CD4-positive, alpha-beta T cell treated with Interleukin-17A for 4 hours (primary cell): ENCODE measurements at regions not wholly inside any gene's neighbourhood (a gene's known extent, or its start where the extent isn't known, plus 50 kb on each side); places are given as distances from the start of the nearest gene placed in this dataset.
A peak's percentile ranks its signal among the peaks of the same experiment; 100 is the strongest.

Source experiments
- DNase-seq: peaks from one replicate; pipeline ENCODE4 v3.0.0-alpha.2; 2020; ENCODE audit warnings: mixed read lengths

DNA sequence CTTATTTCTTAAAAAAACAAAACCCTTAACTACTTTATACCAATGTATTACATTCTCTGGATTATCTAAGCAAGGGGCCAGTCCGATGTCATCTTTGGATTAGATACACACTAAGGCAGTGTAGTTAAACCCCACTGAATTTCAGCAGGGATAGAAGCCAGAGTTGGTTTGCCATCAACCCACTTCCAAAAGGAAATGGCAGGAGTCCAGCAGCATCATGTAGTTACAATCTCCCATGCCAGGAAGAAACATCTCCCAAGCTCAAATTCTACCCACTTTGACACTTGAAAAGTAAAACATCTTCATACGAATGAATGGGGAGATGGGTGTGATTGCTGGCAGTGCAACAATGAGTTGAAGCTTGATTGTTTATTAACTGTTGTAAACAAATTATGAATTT, 203.5 kb upstream of the PLXNC1 start:
- DNase-seq: no peak

DNA sequence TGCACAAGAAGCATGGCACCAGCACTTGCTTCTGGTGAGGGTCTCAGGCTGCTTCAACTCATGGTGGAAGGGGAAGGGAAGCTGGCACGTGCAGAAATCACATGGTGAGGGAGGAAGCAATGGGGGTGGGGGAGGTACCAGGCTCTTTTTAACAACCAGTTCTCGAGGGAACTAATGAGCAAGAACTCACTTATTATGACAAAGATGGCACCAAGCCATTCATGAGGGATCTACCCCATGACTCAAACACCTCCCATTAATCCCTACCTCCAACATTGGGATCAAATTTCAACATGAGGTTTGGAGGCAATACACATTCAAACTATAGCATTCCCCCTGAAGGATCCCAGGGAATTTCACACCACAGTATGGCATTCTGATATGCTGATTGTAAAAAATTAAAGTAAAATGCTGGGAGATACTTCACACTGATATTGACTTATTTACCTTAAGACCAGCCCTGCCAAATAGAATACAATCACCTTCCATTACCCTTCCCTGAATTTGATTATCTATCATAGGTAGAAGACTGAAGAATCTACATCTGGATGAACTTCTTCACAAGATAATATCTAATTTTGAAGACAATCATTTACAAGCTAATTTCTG, 201.7 kb upstream of the PLXNC1 start:
- DNase-seq: no peak

DNA sequence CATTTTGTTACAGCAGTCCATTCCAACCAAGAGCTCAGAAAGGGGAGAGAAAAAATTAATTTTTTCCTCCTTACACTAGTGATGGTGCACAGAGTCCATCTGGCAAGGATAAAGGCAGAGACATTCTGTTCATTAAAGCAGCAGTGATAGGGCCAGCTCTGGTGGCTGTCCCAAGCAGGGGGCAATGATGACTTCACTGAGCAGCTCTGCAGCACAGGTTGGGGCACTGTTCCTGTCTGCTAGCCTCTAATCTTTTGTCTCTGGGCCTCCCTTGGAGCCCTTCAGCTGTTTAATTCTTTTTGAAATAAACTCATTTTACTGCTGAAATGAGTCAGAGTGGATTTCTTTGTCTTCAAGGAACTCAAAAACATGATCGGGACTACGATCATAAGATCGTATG, 200.9 kb upstream of the PLXNC1 start:
- no peak for DNase-seq

DNA sequence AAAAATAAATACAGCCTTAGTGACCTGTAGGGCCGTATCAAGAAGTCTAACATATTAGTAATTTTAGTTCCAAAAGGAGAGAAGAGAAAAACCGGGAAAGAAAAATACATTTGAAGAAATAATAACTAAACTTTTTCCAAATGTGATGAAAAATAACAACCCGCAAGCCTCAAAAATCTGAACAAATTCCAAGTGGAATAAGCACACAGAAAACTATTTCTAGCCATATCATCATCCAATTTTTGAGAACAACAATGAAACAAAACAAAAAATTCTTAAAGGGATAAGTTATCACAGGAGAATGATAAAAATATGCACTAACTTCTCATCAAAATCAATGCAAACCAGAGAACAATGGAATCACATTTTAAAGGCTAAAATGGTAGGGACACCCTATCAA, 198.1 kb upstream of the PLXNC1 start:
- no peak for DNase-seq

DNA sequence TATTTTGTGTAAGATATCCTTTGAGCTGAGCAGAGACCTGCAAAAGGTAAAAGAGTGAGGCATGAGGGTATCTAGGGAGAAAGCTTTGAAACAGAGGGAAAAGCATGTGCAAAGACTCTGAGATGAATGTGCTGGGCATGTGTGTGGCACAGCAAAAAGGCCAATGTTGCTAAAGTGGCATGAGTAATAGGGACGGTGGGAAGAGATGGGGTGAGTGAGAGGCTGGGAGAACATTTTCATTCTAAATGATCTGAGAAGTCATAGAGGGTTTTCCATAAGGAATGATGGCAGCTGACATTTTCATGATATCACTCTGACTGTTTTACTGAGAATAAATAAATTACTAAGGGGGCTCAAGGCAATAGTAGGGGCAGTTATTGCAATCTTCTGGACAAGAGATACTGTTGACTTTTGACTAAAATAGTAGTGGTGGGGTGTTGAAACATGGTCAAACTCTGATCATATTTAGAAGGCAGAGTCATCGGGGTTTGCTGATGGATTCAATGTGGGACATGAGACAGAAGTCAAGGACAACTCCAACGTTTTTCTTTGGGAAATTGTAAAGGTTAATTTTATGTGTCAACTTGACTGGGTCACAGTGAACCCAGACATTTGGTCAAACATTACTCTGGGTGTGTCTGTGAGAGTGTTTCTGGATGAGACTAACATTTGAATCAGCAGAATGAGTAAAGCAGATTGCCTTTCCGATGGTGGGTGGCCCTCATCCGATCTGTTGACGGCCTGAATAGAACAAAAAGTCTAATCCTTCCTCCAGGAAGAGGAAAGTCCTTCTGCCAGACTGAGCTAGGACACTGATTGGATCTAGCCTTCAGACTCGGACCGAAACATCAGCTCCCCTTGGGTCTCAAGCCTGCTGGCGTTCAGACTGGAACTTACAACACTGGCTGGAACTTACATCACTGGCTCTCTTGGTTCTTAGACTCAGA, 193.9 kb upstream of the PLXNC1 start:
- no peak for DNase-seq

DNA sequence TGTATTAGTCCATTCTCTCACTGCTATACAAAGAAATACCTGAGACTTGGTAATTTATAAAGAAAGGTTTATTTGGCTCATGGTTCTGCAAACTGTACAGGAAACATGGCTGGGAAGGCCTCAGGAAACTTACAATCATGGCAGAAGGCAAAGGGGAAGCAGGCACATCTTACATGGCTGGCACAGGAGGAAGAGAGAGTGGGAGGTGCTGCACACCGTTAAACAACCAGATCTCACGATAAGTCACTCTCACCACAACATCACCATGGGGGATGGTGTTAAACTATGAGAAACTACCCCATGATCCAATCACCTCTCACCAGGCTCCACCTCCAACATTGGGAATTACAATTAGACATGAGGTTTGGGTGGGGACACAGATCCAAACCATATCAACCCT, 191.8 kb upstream of the PLXNC1 start:
- no peak for DNase-seq

DNA sequence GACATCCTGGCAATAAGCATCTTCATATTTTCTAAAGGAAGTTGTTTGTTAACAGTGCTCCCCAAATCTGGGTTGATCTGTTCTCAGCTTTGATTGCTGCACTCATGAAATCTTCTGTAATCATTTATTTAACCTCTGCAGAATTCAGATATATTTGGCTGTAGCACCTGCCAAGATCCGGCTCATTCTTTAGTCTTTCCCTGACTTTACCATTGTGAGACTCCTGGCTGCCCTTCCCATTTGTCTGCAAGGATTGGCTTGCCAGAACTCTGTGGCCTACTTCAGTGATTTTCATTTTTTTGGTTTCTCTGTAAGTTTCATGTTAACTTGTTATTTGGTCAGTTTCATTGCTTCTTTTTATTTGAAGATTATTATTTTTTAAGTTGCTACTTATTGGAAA, 191.2 kb upstream of the PLXNC1 start:
- DNase-seq: no peak

DNA sequence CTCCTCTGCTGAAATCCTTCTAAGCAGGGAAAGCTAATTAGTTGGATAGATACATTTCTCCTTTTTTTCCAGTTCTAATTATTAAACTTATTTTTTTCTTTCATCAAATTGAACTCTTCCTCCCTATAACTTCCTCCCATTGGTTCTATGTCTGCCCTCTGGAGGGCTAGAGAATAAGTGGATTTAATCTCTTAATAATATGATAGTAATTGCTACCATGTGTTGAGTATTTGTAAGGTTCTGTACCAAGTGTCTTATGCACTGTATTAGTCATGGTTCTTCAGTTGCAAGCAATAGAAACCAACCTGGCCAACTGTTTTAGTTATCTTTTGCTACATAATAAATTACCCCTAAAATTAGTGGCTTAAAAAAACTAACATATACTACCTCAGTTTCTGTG, 190.5 kb upstream of the PLXNC1 start:
- no peak for DNase-seq

DNA sequence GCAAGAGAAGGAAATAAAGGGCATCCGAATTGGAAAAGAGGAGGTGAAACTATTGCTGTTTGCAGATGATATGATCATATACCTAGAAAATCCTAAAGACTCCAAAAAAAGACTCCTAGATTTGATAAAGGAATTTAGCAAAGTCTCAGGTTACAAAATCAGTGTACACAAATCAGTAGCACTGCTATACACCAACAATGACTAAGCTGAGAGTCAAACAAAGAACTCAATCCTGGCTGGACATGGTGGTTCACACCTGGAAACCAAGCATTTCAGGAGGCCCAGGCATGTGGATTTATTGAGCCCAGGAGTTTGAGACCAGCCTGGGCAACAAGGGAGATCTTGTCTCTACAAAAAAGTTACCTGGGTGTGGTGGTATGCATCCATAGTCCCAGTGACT, 188.7 kb upstream of the PLXNC1 start:
- no peak for DNase-seq

DNA sequence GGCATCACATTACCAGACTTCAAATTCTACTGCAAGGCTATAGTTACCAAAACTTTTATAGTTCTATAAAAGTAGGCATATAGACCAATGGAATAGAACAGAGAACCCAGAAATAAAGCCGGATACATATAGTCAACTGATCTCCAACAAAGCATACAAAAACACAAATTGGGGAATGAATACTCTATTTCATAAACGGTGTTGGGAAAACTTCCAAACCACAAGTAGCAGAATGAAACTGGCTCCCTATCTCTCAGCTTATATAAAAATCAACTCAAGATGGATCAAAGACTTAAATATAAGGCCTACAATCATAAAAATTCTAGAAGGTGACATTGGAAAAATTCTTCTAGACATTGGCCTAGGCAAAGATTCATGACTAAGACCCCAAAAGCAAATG, 187.9 kb upstream of the PLXNC1 start:
- DNase-seq: no peak

DNA sequence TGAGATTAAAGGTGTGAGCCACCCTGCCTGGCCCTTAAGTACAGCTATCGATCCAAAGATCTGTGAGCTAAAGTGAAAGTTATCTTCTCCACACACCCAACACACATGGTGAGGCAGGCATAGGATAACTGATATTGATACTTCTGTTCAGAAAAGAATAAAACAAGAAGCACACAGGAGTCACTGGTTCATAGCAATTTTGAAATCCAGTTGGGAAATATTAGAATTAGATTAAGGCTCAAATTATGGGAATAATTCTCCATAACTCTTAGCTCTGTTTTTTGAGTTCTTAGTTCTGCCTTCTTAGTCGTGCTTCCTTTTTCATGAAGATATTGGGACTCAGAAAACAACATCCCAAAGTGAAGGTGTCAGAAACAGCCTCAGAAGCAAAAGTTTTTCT, 186.0 kb upstream of the PLXNC1 start:
- no peak for DNase-seq

DNA sequence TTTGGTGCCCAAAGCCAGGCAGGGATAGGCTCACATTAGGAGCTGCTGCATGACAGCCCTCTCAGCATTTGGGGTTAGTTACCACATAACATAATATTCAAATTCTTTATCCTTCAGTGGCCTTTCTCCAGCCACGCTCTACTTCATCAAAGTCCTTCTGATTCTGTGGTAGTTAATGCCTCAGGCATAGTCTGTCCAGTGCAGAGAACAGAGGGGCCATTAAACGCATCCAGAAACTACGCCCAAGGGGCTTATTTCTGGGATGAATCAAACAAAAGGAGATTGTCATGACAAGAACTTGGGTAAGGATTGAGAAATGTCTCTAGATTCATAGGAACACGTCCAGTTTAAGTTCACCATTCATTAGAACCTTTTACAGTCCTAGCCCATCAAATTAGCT, 183.4 kb upstream of the PLXNC1 start:
- DNase-seq: no peak

DNA sequence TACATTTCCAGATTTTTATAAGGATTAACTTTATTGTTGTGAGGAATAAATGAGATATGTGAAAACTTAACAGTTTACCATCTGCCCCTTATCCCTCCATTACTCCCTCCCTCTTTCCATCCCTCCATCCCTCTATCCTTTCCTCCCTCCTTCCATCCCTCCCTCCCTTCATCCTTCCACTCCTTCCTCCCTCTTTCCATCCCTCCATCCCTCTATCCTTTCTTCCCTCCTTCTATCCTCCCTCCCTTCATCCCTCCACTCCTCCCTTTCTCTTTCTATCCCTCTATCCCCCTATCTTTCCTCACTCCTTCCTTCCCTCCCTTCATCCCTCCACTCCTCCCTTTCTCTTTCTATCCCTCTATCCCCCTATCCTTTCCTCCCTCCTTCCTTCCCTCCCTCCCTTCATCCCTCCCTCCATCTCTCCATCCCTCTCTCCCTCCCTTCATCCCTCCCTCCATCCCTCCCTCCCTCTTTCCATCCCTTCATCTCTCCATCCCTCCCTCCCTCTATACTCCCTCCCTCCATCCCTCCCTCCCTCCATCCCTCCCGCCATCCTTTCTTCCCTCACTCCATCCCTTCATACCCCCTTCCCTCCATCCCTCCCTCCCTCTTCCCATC, 181.8 kb upstream of the PLXNC1 start:
- DNase-seq: no peak

DNA sequence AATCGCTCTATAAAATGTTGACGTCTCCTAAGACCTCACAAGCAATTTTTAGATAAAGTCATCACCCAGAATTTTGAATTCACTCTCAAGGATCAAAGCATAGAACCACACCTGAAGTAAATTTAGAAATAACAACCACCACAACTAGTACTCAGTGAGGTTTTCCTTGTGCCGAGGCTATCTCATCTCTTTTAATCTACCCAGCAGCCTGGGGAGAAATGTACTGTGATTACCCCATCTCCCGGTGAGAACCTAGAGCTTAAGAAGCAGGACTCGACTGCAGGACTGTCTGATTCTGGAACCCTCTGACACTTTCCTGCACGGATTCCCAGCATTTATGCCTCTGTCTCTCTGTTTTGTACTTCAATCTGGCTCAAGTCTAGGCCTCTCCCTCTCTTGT, 180.9 kb upstream of the PLXNC1 start:
- DNase-seq: no peak

DNA sequence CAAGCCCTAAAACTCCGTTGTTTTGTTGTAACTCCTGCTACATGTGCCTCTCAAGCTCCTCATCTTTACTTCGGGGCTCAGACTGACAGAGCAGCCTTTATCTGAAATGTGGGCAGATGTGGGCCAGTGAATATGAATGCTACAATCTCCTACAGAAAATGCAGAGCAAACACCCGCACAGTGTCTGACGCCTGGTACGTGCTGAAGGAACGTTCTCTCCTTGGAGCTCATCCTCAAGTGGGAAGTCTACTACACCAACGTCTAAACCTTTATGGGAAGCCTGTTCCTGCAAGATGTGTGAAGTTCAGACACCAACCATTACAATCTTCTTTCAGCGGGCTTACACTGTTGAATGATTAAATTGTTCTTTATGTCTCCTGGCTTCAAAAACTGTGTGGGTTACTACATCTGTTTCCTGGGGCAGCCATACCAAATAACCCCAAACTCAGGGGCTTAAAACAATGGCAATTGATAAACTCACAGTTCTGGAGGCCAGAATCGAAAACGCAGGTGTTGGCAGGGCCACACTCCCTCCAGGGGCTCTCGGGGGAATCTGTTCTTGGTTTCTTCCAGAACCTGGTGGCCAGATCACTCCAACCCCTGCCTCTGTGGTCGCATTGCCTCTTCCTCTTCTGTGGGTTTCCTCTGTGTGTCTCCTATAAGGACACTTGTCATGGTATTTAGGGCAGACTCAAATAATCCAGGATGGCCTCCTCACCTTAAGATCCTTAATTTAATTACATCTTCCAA, 179.7 kb upstream of the PLXNC1 start:
- DNase-seq: no peak

DNA sequence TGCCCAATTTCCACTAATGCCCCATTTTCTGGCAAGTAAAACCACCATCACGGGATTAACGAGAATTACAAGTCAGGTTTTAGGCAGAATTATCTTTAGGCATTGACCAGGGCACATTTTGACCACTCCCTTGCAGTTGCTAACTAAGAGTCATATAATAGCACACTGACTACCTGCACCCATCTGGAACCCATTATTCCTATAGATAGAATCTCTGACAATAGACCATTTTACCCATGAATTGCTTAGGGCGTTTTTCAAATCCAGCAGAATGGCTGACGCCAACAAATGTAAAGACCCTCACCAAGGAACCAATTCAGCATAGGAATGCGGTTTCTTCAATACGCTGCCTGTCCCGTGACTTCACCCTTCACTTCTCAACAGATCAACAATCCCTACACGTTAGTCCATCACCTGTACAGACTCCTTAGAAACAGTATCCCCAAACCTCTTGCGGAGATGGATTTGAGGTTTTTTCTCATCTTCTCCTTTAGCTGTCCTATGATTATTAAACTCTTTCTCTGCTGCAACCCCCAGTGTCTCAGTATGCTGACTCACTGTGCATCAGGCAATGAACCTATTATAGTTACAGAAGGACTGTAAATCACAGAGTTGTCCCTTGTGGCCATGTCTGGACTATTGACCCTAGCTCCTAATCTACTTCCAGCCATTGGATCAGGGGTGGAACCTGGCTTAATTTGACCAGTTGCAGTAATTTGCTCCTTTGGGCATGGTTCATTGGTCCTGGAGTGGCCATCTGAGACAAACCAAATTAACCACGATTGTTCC, 177.3 kb upstream of the PLXNC1 start:
- DNase-seq: no peak

DNA sequence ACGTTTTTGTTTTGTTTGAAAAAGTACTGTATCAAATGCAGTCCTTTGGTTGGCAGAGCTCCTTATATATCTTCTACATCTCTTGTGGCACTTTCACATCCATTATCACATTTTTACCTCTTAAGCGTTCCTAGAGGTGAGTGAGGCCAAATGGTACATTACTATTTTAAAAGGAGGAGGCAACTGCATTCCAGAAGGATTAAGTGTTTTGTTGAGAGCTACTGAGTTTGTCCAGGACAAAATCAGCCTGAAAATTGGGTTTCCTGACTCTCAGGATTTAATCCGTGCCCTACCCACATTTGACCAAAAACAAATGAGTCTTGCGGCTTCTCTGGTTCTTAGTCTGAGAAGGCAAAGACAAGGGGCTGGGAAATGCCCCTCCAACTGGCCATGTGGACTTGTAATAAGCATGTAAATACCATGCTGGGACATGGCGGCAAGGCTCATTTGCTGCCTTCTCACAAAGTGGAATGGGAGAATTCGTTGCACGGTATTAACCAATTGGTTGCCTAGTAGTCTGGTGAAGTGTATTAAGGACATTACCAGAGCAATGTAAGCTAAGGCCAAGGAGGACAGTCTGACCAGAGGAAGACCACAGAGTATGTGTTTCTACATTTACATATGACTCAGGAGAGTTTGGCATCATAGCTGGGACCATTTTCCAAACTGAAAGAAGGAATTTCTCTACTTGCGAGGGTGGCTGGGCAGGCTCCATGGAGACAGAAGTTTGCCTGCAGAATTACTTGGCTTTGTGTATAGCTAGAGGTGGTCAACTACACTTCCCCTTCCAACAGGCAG, 175.8 kb upstream of the PLXNC1 start:
- no peak for DNase-seq

DNA sequence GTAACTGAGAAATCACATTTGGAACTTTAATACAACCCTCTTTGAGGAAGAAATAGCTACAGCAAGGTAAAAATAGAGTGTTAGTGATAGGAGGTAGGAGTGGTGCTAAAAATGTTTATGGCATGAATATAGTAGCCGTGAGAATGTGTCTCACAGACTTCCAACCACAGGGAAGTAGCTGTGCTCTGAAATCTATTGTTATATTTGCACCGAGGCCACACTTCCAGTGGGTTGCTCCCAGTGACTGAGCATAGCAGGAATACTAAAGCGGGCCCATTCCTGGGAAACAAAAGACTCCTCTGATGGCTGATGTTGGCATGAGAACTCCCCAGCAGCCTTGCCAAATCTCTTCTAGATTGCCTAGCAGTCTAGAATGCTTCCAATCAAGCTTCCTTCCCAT, 174.1 kb upstream of the PLXNC1 start:
- no peak for DNase-seq

DNA sequence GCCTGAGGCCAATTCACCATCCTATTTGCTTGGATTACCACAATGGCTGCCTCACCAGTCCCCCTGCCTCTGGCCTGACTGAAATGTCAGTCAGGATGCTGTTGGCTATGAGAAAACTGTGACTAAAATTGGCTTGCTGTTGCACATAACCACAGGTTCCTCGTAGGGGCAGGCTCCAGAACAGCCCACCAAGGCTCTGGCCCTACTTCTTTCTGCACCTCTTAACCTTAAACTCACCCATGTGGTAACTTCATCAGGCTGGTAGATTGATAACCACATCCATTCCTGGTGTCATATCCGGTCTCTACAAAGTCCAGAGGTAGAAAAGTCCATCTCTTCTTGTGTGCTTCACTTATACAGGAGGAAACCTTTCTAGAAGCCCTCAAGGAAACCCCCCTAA, 172.4 kb upstream of the PLXNC1 start:
- DNase-seq: no peak

DNA sequence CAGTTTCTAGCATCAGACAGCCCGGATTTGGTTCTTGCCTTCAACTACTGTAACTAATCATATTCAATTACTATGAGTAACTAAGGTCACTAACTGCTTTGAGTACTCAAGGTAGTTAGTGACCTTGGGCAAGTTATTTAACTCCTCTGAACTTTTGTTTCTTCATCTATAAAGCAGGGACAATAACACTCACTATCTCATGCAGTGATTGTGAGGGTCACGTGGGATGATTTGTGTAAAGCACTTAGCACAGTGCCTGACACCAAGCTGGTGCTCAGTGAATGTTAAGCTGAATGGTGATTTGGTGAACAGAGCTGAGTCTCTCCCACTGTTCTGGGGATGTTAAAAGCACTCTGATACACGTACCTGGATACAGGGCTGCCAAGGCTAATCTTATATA, 171.3 kb upstream of the PLXNC1 start:
- DNase-seq: no peak

DNA sequence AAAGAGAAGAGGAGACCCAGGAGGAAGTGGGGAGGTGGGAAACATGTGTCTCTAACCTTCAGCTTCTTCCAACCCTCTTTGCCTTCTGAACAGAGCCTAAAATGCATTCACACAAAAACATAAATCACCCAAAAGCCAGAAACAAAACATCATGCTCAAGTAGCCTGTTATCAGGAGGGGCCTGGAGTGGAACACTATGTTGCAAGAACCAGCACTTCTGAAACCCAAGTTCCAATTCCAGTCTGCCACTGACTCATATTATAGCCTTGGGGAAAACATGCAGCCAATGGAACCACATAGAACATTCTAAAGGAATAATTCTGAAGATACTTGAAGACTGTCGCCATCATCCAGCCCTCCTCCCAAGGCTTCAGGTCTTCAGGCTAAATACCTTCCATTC, 169.8 kb upstream of the PLXNC1 start:
- DNase-seq: no peak

DNA sequence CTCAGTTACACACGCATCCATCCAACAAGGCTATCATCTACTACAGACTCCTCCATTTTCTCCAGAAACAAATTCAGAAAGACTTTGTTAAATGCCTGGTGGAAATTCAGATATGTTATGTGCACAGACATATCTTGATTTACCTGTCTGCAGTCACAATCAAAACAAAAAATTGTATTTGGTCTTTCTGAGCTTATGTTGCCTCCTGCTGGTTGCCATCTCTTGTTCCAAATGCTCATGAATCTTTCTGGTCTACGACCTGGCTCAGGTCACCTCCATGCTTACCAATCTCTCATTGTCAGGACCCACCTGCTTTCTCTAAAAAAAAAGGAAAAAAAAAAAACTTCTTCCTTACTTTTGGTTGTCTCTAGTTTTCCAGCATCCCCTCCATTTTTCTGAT, 169.2 kb upstream of the PLXNC1 start:
- DNase-seq: peak; percentile 26
